ENCODE measurements at regions not wholly inside any gene's neighbourhood (a gene's known extent, or its start where the extent isn't known, plus 50 kb on each side); places are given as distances from the start of the nearest gene placed in this dataset.

DNA sequence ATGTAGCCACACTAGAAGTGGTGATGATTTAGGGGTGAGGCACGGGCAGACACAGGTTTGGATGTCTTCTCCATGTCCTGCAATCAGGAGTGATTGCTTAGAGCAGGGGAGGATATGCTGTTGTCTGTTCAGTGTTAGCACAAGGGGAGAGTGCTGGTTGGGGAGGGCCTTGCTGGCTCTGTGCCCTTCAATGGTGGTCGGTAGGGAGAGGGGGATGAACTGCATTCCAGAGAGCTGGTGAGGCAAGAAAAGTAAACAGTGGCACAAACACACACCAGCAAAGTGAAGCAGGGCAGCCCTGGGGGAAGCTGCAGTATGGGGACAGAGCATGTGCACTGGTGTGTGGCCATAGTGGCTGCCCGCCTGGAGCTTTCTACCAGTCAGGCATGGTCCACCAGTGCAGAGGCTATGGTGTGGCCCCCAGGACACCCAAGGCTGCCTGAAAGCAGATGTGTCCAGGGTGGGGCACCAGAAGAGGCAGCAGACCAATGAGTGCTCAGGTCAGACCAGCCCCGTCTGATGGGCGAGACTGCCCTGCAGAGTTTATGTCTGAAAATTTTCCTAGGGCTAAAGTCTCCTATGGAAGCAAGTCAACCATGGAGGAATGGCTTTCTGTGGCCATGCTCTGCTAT is 1676.9 kb downstream of the PCDH9 start:
- TF ChIP-seq CTCF (IDR thresholded peaks at IDR 0.05; ENCODE audit: low read depth, low read length, poor library complexity, severe bottlenecking) (no peak), EZH2phosphoT487 (IDR thresholded peaks at IDR 0.05; ENCODE audit: borderline replicate concordance, low read length) (no peak)
